ENCODE measurements at regions not wholly inside any gene's neighbourhood (a gene's known extent, or its start where the extent isn't known, plus 50 kb on each side); places are given as distances from the start of the nearest gene placed in this dataset.
A peak's percentile ranks its signal among the peaks of the same experiment; 100 is the strongest.

- DNase-seq (ENCODE audit: low read depth in 2 of 2): no peak
Observed at GRCh38 chr1:61627365-61627764, 97.6 kb downstream of the TM2D1 start.

- DNase-seq (ENCODE audit: low read depth in 2 of 2): no peak
Observed at GRCh38 chr1:61626816-61627215, 98.1 kb downstream of the TM2D1 start.

- no peak for DNase-seq (ENCODE audit: low read depth in 2 of 2)
Observed at GRCh38 chr1:61623852-61624251, 101.1 kb downstream of the TM2D1 start.

GRCh38 chr1:61620536-61620935, 104.4 kb downstream of the TM2D1 start:
- no peak for DNase-seq (ENCODE audit: low read depth in 2 of 2)

GRCh38 chr1:61618755-61619154, 106.2 kb downstream of the TM2D1 start:
- no peak for DNase-seq (ENCODE audit: low read depth in 2 of 2)

GRCh38 chr1:61618193-61618592, 106.7 kb downstream of the TM2D1 start:
- no peak for DNase-seq (ENCODE audit: low read depth in 2 of 2)

- no peak for DNase-seq (ENCODE audit: low read depth in 2 of 2)
Observed at GRCh38 chr1:61616830-61617229, 108.1 kb downstream of the TM2D1 start.

GRCh38 chr1:61612602-61613001, 112.3 kb downstream of the TM2D1 start:
- no peak for DNase-seq (ENCODE audit: low read depth in 2 of 2)

GRCh38 chr1:61609040-61609439, 115.9 kb downstream of the TM2D1 start:
- no peak for DNase-seq (ENCODE audit: low read depth in 2 of 2)

- DNase-seq (ENCODE audit: low read depth in 2 of 2): no peak
Observed at GRCh38 chr1:61607448-61607847, 117.5 kb downstream of the TM2D1 start.

GRCh38 chr1:61606448-61607312, 118.3 kb downstream of the TM2D1 start:
- no peak for DNase-seq (ENCODE audit: low read depth in 2 of 2)

- DNase-seq (ENCODE audit: low read depth in 2 of 2): no peak
Observed at GRCh38 chr1:61605607-61606321, 119.2 kb downstream of the TM2D1 start.

- no peak for DNase-seq (ENCODE audit: low read depth in 2 of 2)
Observed at GRCh38 chr1:61604684-61605083, 120.3 kb downstream of the TM2D1 start.

GRCh38 chr1:61604261-61604660, 120.7 kb downstream of the TM2D1 start:
- DNase-seq (ENCODE audit: low read depth in 2 of 2): no peak

- DNase-seq (ENCODE audit: low read depth in 2 of 2): no peak
Observed at GRCh38 chr1:61602663-61603062, 122.3 kb downstream of the TM2D1 start.

- DNase-seq (ENCODE audit: low read depth in 2 of 2): no peak
Observed at GRCh38 chr1:61597601-61598000, 127.3 kb downstream of the TM2D1 start.

GRCh38 chr1:61593331-61593730, 131.6 kb downstream of the TM2D1 start:
- DNase-seq (ENCODE audit: low read depth in 2 of 2): no peak

GRCh38 chr1:61591351-61591750, 133.6 kb downstream of the TM2D1 start:
- no peak for DNase-seq (ENCODE audit: low read depth in 2 of 2)

- peak; percentile 13 to 57 for DNase-seq (ENCODE audit: low read depth in 2 of 2)
Observed at GRCh38 chr1:61588736-61589672, 135.9 kb downstream of the TM2D1 start.

- DNase-seq (ENCODE audit: low read depth in 2 of 2): no peak
Observed at GRCh38 chr1:61585714-61586113, 139.2 kb downstream of the TM2D1 start.

GRCh38 chr1:61583703-61584102, 141.2 kb downstream of the TM2D1 start:
- DNase-seq (ENCODE audit: low read depth in 2 of 2): no peak

- no peak for DNase-seq (ENCODE audit: low read depth in 2 of 2)
Observed at GRCh38 chr1:61581251-61581650, 143.7 kb downstream of the TM2D1 start.

Measured in stimulated activated CD4-positive, alpha-beta T cell treated with anti-CD3 and anti-CD28 coated beads, Interleukin-12 subunit alpha, Interleukin-12 subunit beta, amount 100 ng/mL, for 24 hours (primary cell).